ENCODE measurements at regions not wholly inside any gene's neighbourhood (a gene's known extent, or its start where the extent isn't known, plus 50 kb on each side); places are given as distances from the start of the nearest gene placed in this dataset.
A peak's percentile ranks its signal among the peaks of the same experiment; 100 is the strongest.

GRCh38 chr16:86747761-86748160 is 169.4 kb downstream of the FOXL1 start:
- DNase-seq (ENCODE audit: low read depth) = no peak

GRCh38 chr16:86748652-86749051 is 170.3 kb downstream of the FOXL1 start:
- DNase-seq (ENCODE audit: low read depth) = no peak

GRCh38 chr16:86751076-86752030 is 173.0 kb downstream of the FOXL1 start:
- no peak for DNase-seq (ENCODE audit: low read depth)

GRCh38 chr16:86752582-86753175 is 174.3 kb downstream of the FOXL1 start:
- DNase-seq (ENCODE audit: low read depth) = no peak

- no peak for DNase-seq (ENCODE audit: low read depth)
Measured at GRCh38 chr16:86753399-86753798, 175.1 kb downstream of the FOXL1 start.

GRCh38 chr16:86755571-86756006 is 177.2 kb downstream of the FOXL1 start:
- DNase-seq (ENCODE audit: low read depth) = no peak

GRCh38 chr16:86756882-86757703 is 178.7 kb downstream of the FOXL1 start:
- no peak for DNase-seq (ENCODE audit: low read depth)

GRCh38 chr16:86757704-86758040 is 179.3 kb downstream of the FOXL1 start:
- DNase-seq (ENCODE audit: low read depth) = no peak

- DNase-seq (ENCODE audit: low read depth) = no peak
Measured at GRCh38 chr16:86758932-86759331, 180.6 kb downstream of the FOXL1 start.

- peak; percentile 20 for DNase-seq (ENCODE audit: low read depth)
Measured at GRCh38 chr16:86761111-86762031, 183.0 kb downstream of the FOXL1 start.

- no peak for DNase-seq (ENCODE audit: low read depth)
Measured at GRCh38 chr16:86762095-86762494, 183.7 kb downstream of the FOXL1 start.

GRCh38 chr16:86763819-86764218 is 185.5 kb downstream of the FOXL1 start:
- no peak for DNase-seq (ENCODE audit: low read depth)

- DNase-seq (ENCODE audit: low read depth) = no peak
Measured at GRCh38 chr16:86764551-86764950, 186.2 kb downstream of the FOXL1 start.

- DNase-seq (ENCODE audit: low read depth) = no peak
Measured at GRCh38 chr16:86765389-86766026, 187.2 kb downstream of the FOXL1 start.

- no peak for DNase-seq (ENCODE audit: low read depth)
Measured at GRCh38 chr16:86766700-86767099, 188.4 kb downstream of the FOXL1 start.

- DNase-seq (ENCODE audit: low read depth) = no peak
Measured at GRCh38 chr16:86768228-86768791, 190.0 kb downstream of the FOXL1 start.

- DNase-seq (ENCODE audit: low read depth) = no peak
Measured at GRCh38 chr16:86768999-86769398, 190.7 kb downstream of the FOXL1 start.

- no peak for DNase-seq (ENCODE audit: low read depth)
Measured at GRCh38 chr16:86771506-86772460, 193.4 kb downstream of the FOXL1 start.

- no peak for DNase-seq (ENCODE audit: low read depth)
Measured at GRCh38 chr16:86772671-86773353, 194.5 kb downstream of the FOXL1 start.

Data from stimulated activated CD8-positive, alpha-beta memory T cell treated with anti-CD3 and anti-CD28 coated beads, Interleukin-15, amount 100 ng/mL, for 1 hour (primary cell).